ENCODE measurements at regions not wholly inside any gene's neighbourhood (a gene's known extent, or its start where the extent isn't known, plus 50 kb on each side); places are given as distances from the start of the nearest gene placed in this dataset.
A peak's percentile ranks its signal among the peaks of the same experiment; 100 is the strongest.

GRCh38 chr14:61941421-61942150, 179.4 kb downstream of the SNAPC1 start:
- ATAC-seq (no peak), DNase-seq (no peak)

- ATAC-seq (no peak), DNase-seq (no peak)
Observed at GRCh38 chr14:61948376-61948775, 186.2 kb downstream of the SNAPC1 start.

GRCh38 chr14:61950340-61950739, 188.1 kb downstream of the SNAPC1 start:
- ATAC-seq = no peak
- DNase-seq = no peak

- DNase-seq (no peak), ATAC-seq (no peak)
Observed at GRCh38 chr14:61953602-61954001, 191.4 kb downstream of the SNAPC1 start.

GRCh38 chr14:61954306-61954705, 192.1 kb downstream of the SNAPC1 start:
- DNase-seq = no peak
- ATAC-seq = no peak

- DNase-seq (no peak), ATAC-seq (no peak)
Observed at GRCh38 chr14:61956517-61956916, 194.3 kb downstream of the SNAPC1 start.

- DNase-seq = no peak
- ATAC-seq = no peak
Observed at GRCh38 chr14:61959348-61959747, 197.1 kb downstream of the SNAPC1 start.

GRCh38 chr14:61961369-61961768, 199.1 kb downstream of the SNAPC1 start:
- ATAC-seq (no peak), DNase-seq (no peak)

GRCh38 chr14:61963926-61964325, 201.7 kb downstream of the SNAPC1 start:
- ATAC-seq = no peak
- no peak for DNase-seq

- DNase-seq (no peak), ATAC-seq (no peak)
Observed at GRCh38 chr14:61965030-61965745, 203.0 kb downstream of the SNAPC1 start.

- ATAC-seq (no peak), DNase-seq (no peak)
Observed at GRCh38 chr14:61968207-61968606, 206.0 kb downstream of the SNAPC1 start.

GRCh38 chr14:61972711-61973110, 210.5 kb downstream of the SNAPC1 start:
- no peak for DNase-seq
- no peak for ATAC-seq

GRCh38 chr14:61973981-61974380, 211.8 kb downstream of the SNAPC1 start:
- DNase-seq = no peak
- ATAC-seq = no peak

GRCh38 chr14:61977217-61977616, 215.0 kb downstream of the SNAPC1 start:
- no peak for ATAC-seq
- no peak for DNase-seq

GRCh38 chr14:61988240-61988639, 226.0 kb downstream of the SNAPC1 start:
- no peak for DNase-seq
- ATAC-seq = no peak

GRCh38 chr14:61992139-61992538, 229.9 kb downstream of the SNAPC1 start:
- ATAC-seq (no peak), DNase-seq (no peak)

GRCh38 chr14:61992926-61993325, 230.7 kb downstream of the SNAPC1 start:
- no peak for DNase-seq
- ATAC-seq = no peak

GRCh38 chr14:61994589-61994988, 232.4 kb downstream of the SNAPC1 start:
- no peak for ATAC-seq

GRCh38 chr14:61996753-61997152, 234.5 kb downstream of the SNAPC1 start:
- ATAC-seq (no peak), DNase-seq (no peak)

More at GRCh38 chr14:61994589-61994988, 232.4 kb downstream of the SNAPC1 start:
- no peak for DNase-seq

GRCh38 chr14:61997161-61997560, 234.9 kb downstream of the SNAPC1 start:
- no peak for DNase-seq
- ATAC-seq = no peak

- no peak for ATAC-seq
- no peak for DNase-seq
Observed at GRCh38 chr14:62001963-62002362, 239.7 kb downstream of the SNAPC1 start.

- DNase-seq = no peak
- ATAC-seq = peak; percentile 84
Observed at GRCh38 chr14:62002642-62003041, 240.4 kb downstream of the SNAPC1 start.

GRCh38 chr14:62003701-62004100, 241.5 kb downstream of the SNAPC1 start:
- no peak for DNase-seq
- no peak for ATAC-seq
